GM19438 (cell line): ENCODE measurements at regions not wholly inside any gene's neighbourhood (a gene's known extent, or its start where the extent isn't known, plus 50 kb on each side); places are given as distances from the start of the nearest gene placed in this dataset.
A peak's percentile ranks its signal among the peaks of the same experiment; 100 is the strongest.

Experiments used
- ATAC-seq: cut with Tn5 transposase; IDR thresholded peaks from one replicate; pipeline ENCODE4 v1.9.1; 2021; ENCODE audit warnings: low read depth; ENCODE audit not compliant: unreplicated experiment

GRCh38 chr10:25113191-25114035 lies 61.4 kb upstream of the GPR158 start:
- peak; percentile 87 for ATAC-seq

GRCh38 chr10:25114036-25114411 lies 60.8 kb upstream of the GPR158 start:
- no peak for ATAC-seq

GRCh38 chr10:25117757-25118156 lies 57.0 kb upstream of the GPR158 start:
- no peak for ATAC-seq

GRCh38 chr10:25120188-25120587 lies 54.6 kb upstream of the GPR158 start:
- ATAC-seq, result no peak
